ENCODE measurements at regions not wholly inside any gene's neighbourhood (a gene's known extent, or its start where the extent isn't known, plus 50 kb on each side); places are given as distances from the start of the nearest gene placed in this dataset.

GRCh38 chr21:36547464-36547863 lies 67.5 kb upstream of the CLDN14 start:
- in situ Hi-C loops (cut with HindIII; ENCODE audit: low sequenced_read_pairs): no loop called here

DNA sequence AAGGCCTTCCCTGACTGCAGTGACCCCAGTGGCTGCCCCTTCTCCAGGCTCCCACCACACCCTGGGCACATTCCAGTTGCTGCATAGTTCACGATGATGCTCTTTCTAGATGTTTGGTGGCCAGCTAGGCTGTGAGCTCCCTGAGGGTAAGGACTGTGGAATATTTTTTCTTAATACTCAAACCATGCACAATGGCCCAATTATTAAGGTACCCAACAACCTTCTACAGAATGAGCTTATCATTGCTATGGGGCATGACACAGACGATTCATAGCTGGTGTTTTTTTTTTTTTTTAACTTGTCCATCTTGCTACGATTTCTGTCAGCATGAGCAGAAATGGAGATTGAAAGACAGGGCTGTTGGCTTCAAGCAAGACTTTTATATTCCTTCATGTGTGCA lies 68.9 kb upstream of the CLDN14 start:
- no peak overlapping the region for H3K4me3 ChIP-seq (ENCODE audit: low read depth, low read length)
- TF ChIP-seq, protein P1, sequence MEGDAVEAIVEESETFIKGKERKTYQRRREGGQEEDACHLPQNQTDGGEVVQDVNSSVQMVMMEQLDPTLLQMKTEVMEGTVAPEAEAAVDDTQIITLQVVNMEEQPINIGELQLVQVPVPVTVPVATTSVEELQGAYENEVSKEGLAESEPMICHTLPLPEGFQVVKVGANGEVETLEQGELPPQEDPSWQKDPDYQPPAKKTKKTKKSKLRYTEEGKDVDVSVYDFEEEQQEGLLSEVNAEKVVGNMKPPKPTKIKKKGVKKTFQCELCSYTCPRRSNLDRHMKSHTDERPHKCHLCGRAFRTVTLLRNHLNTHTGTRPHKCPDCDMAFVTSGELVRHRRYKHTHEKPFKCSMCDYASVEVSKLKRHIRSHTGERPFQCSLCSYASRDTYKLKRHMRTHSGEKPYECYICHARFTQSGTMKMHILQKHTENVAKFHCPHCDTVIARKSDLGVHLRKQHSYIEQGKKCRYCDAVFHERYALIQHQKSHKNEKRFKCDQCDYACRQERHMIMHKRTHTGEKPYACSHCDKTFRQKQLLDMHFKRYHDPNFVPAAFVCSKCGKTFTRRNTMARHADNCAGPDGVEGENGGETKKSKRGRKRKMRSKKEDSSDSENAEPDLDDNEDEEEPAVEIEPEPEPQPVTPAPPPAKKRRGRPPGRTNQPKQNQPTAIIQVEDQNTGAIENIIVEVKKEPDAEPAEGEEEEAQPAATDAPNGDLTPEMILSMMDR (IDR thresholded peaks at IDR 0.05; ENCODE audit: low read depth, low read length, missing control alignments): no peak
- no peak for DNase-seq (ENCODE audit: low read depth)
- in situ Hi-C loops (cut with HindIII; ENCODE audit: low sequenced_read_pairs): no loop called here

More at GRCh38 chr21:36547464-36547863, 67.5 kb upstream of the CLDN14 start:
- TF ChIP-seq, protein P1 (IDR thresholded peaks at IDR 0.05; ENCODE audit: low read depth, low read length, missing control alignments): no peak
- H3K4me3 ChIP-seq (ENCODE audit: low read depth, low read length): no peak overlapping the region
- DNase-seq (ENCODE audit: low read depth): no peak

DNA sequence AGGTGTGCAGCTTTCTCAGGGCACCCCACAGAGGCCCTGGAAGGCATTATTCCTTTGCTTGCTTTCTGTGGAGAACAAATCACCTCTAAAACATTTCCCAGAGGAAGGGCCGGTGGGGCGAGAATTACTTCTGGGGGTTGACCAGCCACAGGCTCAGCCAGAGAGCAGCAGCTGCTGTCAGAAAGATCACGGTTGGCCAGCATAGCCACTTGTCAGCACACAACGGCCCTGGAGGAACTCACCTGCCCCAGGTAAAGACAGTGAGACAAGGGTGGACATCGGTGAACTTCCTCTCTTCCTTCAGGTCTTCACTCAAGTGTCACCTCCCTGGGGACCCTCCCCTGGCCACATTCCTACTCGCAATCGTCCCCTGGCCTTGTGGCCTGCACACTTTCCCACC lies 69.5 kb upstream of the CLDN14 start:
- H3K4me3 ChIP-seq (ENCODE audit: low read depth, low read length): no peak overlapping the region
- in situ Hi-C loops (cut with HindIII; ENCODE audit: low sequenced_read_pairs): no loop called here
- TF ChIP-seq, protein P1 (IDR thresholded peaks at IDR 0.05; ENCODE audit: low read depth, low read length, missing control alignments): no peak
- no peak for DNase-seq (ENCODE audit: low read depth)

DNA sequence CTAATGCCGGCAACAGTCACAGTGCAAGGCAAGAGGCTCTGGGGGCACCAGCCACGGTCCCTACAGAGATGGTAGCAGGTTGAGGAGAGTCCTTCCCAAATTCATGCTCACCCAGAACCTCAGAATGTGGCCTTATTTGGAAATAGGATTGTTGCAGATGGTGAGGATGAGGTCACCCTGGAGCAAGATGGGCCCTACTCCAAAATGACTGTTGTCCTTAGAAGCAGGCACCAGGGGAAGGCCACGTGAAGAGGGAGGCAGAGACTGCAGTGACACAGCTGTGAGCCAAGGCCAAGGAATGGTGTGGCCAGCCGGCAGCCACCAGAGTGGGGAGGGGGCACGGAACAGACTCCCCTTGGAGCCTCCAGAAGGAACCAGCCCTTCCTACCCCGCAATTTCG lies 70.8 kb upstream of the CLDN14 start:
- no peak overlapping the region for H3K4me3 ChIP-seq (ENCODE audit: low read depth, low read length)
- DNase-seq (ENCODE audit: low read depth): no peak
- TF ChIP-seq, protein P1 (IDR thresholded peaks at IDR 0.05; ENCODE audit: low read depth, low read length, missing control alignments): no peak
- in situ Hi-C loops (cut with HindIII; ENCODE audit: low sequenced_read_pairs): no loop called here

- in situ Hi-C loops (cut with HindIII; ENCODE audit: low sequenced_read_pairs): no loop called here
- TF ChIP-seq, protein P1 (IDR thresholded peaks at IDR 0.05; ENCODE audit: low read depth, low read length, missing control alignments): no peak
- DNase-seq (ENCODE audit: low read depth): no peak
Observed at GRCh38 chr21:36551321-36551720, 71.4 kb upstream of the CLDN14 start.

DNA sequence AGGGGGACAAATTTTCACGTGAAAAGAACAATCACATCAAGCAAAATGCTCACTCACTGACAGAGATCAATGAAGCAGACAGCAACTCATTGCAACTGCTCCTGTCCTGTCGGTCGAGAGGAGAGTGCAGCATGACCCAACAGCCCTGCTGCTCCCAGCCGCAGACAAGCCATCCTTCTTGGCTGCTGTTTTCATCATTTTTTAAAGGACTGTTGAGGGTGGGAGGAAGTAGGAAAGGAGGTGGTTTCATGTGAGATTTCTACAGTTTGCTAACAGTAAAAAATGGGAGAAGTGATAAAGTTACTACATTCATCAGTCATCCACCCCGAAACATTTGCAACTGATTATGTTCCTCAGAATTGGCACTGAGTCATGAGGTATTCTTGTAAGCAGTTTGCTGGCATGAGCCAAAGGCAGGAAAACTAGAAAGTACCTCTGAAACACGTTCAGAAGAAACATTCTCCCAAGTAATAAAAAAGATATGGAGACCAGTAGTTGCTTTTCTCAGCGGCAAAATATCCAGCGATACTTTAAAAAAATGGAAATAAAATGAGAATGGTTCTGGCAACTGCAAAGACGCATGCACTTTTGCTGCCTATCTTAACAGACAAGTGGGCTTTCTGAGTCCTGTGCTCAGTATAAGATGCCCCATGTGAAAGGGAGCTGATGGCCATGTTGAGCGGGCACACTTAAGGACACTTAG lies 72.0 kb upstream of the CLDN14 start:
- in situ Hi-C loops (cut with HindIII; ENCODE audit: low sequenced_read_pairs): no loop called here
- no peak overlapping the region for H3K4me3 ChIP-seq (ENCODE audit: low read depth, low read length)
- TF ChIP-seq, protein P1 (IDR thresholded peaks at IDR 0.05; ENCODE audit: low read depth, low read length, missing control alignments): no peak
- peak; percentile 6 for DNase-seq (ENCODE audit: low read depth)

More at GRCh38 chr21:36551321-36551720, 71.4 kb upstream of the CLDN14 start:
- H3K4me3 ChIP-seq (ENCODE audit: low read depth, low read length): no peak overlapping the region
